NB4 (cell line): ENCODE measurements at regions not wholly inside any gene's neighbourhood (a gene's known extent, or its start where the extent isn't known, plus 50 kb on each side); places are given as distances from the start of the nearest gene placed in this dataset.

Experiments
- DNase-seq: peaks from one replicate; pipeline ENCODE4 v3.0.0; 2010; ENCODE audit warnings: low read depth
- H3K4me3 ChIP-seq: one replicate; pipeline ENCODE4 v1.5.1; 2011; ENCODE audit warnings: mild to moderate bottlenecking, low read depth, low read length, moderate library complexity
- MYC ChIP-seq: IDR thresholded peaks from 2 replicates; pipeline ENCODE4 v1.6.1; 2011; ENCODE audit warnings: low read depth, low read length
- POLR2A ChIP-seq: IDR thresholded peaks from 2 replicates; pipeline ENCODE4 v1.6.1; 2011; ENCODE audit warnings: mild to moderate bottlenecking; ENCODE audit not compliant: insufficient read length; ENCODE audit errors: extremely low read depth
- TF ChIP-seq, protein P1 (sequence below): IDR thresholded peaks from 2 replicates; pipeline ENCODE4 v1.6.1; 2011; ENCODE audit warnings: low read depth, low read length
- TF ChIP-seq, protein P2 (sequence below): IDR thresholded peaks from one replicate; pipeline ENCODE4 v1.5.1; 2012; ENCODE audit warnings: low read depth, low read length

DNA sequence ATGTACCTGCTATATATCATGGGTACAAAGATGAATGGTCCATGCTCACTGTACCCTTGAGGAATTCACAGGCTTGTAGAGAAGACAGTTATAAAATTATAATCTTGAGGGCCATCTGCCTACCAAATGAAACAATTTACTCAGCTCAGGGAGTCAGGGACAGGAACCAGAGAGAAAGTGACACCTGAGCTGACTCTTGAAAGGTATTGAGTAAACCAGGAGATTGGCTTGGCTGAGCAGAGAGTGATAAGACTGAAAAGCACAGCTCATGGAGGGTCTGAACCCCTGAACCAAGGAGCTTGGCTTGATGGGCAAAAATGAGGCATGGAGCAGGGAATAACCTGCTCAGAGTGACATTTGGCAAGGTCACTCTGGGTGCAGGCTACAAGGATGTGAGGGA is 147.3 kb downstream of the FAM114A2 start:
- TF ChIP-seq MYC (no peak), POLR2A (no peak)
- TF ChIP-seq, protein P1, sequence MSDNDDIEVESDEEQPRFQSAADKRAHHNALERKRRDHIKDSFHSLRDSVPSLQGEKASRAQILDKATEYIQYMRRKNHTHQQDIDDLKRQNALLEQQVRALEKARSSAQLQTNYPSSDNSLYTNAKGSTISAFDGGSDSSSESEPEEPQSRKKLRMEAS: no peak
- TF ChIP-seq, protein P2, sequence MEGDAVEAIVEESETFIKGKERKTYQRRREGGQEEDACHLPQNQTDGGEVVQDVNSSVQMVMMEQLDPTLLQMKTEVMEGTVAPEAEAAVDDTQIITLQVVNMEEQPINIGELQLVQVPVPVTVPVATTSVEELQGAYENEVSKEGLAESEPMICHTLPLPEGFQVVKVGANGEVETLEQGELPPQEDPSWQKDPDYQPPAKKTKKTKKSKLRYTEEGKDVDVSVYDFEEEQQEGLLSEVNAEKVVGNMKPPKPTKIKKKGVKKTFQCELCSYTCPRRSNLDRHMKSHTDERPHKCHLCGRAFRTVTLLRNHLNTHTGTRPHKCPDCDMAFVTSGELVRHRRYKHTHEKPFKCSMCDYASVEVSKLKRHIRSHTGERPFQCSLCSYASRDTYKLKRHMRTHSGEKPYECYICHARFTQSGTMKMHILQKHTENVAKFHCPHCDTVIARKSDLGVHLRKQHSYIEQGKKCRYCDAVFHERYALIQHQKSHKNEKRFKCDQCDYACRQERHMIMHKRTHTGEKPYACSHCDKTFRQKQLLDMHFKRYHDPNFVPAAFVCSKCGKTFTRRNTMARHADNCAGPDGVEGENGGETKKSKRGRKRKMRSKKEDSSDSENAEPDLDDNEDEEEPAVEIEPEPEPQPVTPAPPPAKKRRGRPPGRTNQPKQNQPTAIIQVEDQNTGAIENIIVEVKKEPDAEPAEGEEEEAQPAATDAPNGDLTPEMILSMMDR: no peak
- no peak overlapping the region for H3K4me3 ChIP-seq
- DNase-seq: no peak

DNA sequence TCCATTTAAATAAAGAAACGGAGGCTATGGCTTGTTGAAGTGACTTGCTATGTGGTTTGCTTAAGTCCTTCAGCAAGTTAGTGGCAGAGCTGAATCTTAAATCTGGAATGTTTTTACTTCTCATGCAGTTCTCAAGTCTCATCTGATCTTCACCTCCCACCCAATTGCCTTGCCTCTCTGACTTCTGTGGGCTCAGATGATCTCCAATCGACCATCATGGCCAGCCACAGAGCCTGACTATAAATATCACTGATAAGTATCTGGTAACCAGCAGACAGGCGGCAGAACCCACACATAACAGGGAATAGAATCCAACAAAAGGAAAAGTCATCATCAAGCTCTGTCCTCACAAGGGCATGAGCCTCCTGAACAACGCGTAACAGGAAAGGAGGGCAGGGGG is 149.9 kb downstream of the FAM114A2 start:
- no peak for DNase-seq
- TF ChIP-seq POLR2A (no peak), MYC (no peak)
- TF ChIP-seq, protein P1: no peak
- TF ChIP-seq, protein P2: no peak
- H3K4me3 ChIP-seq: no peak overlapping the region

DNA sequence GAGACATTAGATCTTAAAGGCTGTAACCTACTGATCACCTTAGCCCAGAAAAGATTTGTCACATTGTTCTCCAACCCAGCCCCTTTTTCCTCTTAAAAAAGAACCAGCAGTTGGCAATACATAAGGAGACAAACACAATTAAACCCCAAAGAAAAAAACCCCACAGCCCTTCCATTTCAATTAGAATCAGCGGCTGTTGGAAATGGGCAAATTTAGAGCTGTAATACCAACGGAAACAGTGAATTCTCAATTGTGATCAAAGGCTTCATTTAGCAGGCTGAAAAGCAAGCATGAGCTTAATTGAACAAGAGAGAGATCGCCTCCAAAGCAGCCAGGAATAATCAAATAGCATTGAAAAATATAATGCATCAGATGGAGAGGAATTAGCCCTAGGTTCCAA is 153.6 kb downstream of the FAM114A2 start:
- DNase-seq: no peak
- TF ChIP-seq POLR2A: no peak
- TF ChIP-seq MYC: no peak
- TF ChIP-seq, protein P1: no peak
- TF ChIP-seq, protein P2: no peak
- H3K4me3 ChIP-seq: no peak overlapping the region

DNA sequence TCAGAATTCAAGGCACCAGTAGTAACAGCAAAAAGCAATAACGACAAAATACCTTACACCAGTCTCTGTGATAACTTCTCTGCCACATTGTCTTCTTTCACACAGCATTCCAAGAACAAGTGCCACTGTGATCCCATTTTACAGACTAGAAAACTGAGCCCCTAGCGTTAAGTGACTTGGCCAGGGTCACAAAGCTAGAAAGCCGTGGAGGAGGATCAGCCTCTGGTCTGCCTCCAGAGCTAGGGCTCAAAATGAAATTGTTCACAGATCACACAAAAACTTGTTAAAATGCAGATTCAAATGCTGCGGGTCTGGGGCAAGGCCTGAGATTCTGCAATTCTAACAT is 154.1 kb downstream of the FAM114A2 start:
- no peak for DNase-seq
- H3K4me3 ChIP-seq: no peak overlapping the region
- TF ChIP-seq, protein P2: no peak
- TF ChIP-seq MYC (no peak), POLR2A (no peak)
- TF ChIP-seq, protein P1: no peak

DNA sequence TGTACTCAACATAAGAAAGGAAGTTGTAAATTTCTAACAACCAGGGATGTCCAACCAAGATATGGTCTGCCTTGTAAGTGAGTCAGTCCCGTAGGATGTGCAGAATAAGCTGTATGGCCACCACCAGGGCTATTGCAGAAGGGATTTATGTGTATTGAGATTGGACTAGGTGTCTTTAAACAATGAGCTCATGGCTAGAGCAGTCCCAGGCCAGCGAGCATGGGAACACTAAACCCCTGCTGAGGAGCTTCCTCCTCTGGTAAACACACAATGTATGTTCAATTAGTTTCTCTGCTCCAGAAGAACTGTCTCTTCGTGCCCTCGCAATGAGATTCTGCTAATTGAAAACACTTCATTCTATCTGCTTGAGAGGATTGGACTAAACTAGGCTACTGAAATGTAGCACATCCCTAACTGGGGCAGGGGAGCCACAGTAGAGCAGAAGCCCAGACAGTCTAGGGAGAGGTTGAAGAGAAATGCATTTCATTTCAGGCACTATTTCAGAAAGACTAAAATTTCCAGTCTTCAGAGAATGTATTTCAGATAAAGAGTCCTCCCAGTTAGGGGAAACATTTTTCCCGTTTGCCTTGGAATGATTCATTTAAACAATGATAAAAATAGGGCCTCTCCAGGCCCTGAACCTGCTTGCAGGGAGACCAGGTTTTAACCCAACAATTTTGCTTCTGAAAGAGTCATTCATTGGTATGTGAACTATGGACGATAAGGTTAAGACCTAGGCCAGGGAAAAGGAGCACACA is 154.7 kb downstream of the FAM114A2 start:
- DNase-seq: no peak
- H3K4me3 ChIP-seq: no peak overlapping the region
- TF ChIP-seq, protein P1: no peak
- TF ChIP-seq MYC (no peak), POLR2A (no peak)
- TF ChIP-seq, protein P2: no peak

DNA sequence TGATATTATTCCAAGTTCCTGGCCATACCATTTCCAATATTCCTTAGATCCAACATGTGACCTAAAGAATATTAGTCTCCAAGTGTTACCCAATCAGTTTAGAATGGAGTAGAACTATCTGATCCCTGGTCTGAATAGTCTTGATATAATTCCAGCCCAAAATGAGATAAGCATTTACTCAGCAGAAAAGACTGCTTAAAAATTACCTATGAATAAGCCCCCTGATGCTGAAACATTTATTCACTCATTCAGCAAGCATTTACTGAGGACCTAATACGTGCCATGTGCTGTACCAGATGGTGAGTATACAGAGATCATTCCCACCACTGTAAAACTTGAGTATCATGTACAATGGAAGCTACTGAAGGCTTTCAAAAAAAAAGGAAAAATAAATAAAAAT is 157.0 kb downstream of the FAM114A2 start:
- H3K4me3 ChIP-seq: no peak overlapping the region
- TF ChIP-seq, protein P2: no peak
- DNase-seq: no peak
